Effector memory CD4-positive, alpha-beta T cell (primary cell): ENCODE measurements at regions not wholly inside any gene's neighbourhood (a gene's known extent, or its start where the extent isn't known, plus 50 kb on each side); places are given as distances from the start of the nearest gene placed in this dataset.

Source experiments
- DNase-seq, 3 donors: peaks; one replicate each; pipeline ENCODE4 v3.0.0-alpha.2; 2020
- H3K27ac ChIP-seq: 2 replicates; pipeline ENCODE4 v1.7.0; 2013; ENCODE audit warnings: mild to moderate bottlenecking, low read length, moderate library complexity; ENCODE audit not compliant: insufficient read depth, poor library complexity, severe bottlenecking
- H3K27me3 ChIP-seq: replicated peaks from 2 replicates; pipeline ENCODE4 v1.7.0; 2013; ENCODE audit warnings: mild to moderate bottlenecking, low read length; ENCODE audit not compliant: insufficient read depth, control insufficient read depth, poor library complexity, severe bottlenecking
- H3K36me3 ChIP-seq: 2 replicates; pipeline ENCODE4 v1.7.0; 2013; ENCODE audit warnings: mild to moderate bottlenecking, low read length, moderate library complexity; ENCODE audit not compliant: control insufficient read depth, insufficient read depth
- H3K4me1 ChIP-seq: 2 replicates; pipeline ENCODE4 v1.7.0; 2013; ENCODE audit warnings: low read length, mild to moderate bottlenecking; ENCODE audit not compliant: control insufficient read depth, insufficient read depth, poor library complexity, severe bottlenecking
- H3K4me3 ChIP-seq: 2 replicates; pipeline ENCODE4 v1.7.0; 2013; ENCODE audit warnings: low read length, low read depth, mild to moderate bottlenecking; ENCODE audit not compliant: insufficient read depth, poor library complexity, severe bottlenecking
- H3K9me3 ChIP-seq: 2 replicates; pipeline ENCODE4 v1.7.0; 2013; ENCODE audit warnings: mild to moderate bottlenecking, low read length, moderate library complexity; ENCODE audit not compliant: control insufficient read depth

GRCh38 chrX:4382273-4382672 is 668.8 kb upstream of the PRKX start:
- no peak overlapping the region for H3K27ac ChIP-seq
- DNase-seq: no peak
- no peaks in the 10 kb centered on the region for H3K4me1 ChIP-seq

DNA sequence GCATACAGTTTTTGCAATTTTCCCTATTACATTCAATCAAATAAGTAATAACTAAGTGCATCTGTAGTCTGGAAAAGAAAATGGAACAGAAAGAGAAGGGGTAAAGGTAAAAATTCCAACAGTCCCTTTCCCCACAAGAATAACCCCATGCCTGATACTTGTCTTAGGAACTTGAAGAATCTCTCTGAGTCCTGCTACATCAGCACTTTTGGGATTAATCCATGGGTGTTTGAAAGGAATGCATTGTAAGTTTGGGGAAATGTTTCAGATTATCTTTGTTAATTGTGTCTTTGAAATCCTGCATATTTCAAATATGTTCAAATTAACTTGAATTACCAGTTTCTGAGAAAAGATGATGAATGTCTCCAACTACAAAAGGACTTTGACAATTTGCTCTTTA is 667.3 kb upstream of the PRKX start:
- Histone ChIP-seq H3K36me3 (no peaks in the 10 kb centered on the region), H3K27me3 (no peaks in the 10 kb centered on the region), H3K4me3 (no peak overlapping the region), H3K4me1 (no peaks in the 10 kb centered on the region), H3K9me3 (no peaks in the 10 kb centered on the region), H3K27ac (no peak overlapping the region)
- no peak for DNase-seq

More at GRCh38 chrX:4382273-4382672, 668.8 kb upstream of the PRKX start:
- Histone ChIP-seq H3K27me3 (no peaks in the 10 kb centered on the region), H3K9me3 (no peaks in the 10 kb centered on the region), H3K4me3 (no peak overlapping the region), H3K36me3 (no peaks in the 10 kb centered on the region)

GRCh38 chrX:4379071-4379470 is 665.6 kb upstream of the PRKX start:
- Histone ChIP-seq H3K9me3 (no peaks in the 10 kb centered on the region), H3K4me1 (no peaks in the 10 kb centered on the region), H3K4me3 (no peak overlapping the region), H3K27ac (no peak overlapping the region), H3K27me3 (no peaks in the 10 kb centered on the region), H3K36me3 (no peaks in the 10 kb centered on the region)
- no peak for DNase-seq

GRCh38 chrX:4373791-4374190 is 660.3 kb upstream of the PRKX start:
- H3K36me3 ChIP-seq: no peaks in the 10 kb centered on the region
- no peaks in the 10 kb centered on the region for H3K4me1 ChIP-seq
- no peak overlapping the region for H3K27ac ChIP-seq
- no peaks in the 10 kb centered on the region for H3K27me3 ChIP-seq
- DNase-seq: no peak
- no peaks in the 10 kb centered on the region for H3K9me3 ChIP-seq
- H3K4me3 ChIP-seq: no peak overlapping the region

DNA sequence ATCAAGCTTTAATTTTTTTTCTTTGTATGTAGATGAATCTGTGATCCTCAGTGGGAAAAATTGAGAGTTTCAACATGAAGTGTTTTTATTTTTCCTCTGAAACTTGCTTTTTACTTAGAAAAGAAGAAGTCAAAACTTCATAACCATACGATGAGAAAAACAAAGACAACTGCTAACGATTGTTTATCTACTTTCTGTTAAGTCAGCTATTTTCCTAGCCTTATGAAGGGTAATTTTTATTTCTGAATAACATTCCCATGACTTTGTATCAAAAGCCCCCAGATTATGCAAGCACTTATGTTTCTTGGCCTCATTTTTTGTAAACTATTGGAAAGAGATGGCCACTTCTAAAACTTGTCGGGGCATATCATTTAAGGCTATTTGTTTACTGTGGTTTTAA is 645.1 kb upstream of the PRKX start:
- no peaks in the 10 kb centered on the region for H3K9me3 ChIP-seq

DNA sequence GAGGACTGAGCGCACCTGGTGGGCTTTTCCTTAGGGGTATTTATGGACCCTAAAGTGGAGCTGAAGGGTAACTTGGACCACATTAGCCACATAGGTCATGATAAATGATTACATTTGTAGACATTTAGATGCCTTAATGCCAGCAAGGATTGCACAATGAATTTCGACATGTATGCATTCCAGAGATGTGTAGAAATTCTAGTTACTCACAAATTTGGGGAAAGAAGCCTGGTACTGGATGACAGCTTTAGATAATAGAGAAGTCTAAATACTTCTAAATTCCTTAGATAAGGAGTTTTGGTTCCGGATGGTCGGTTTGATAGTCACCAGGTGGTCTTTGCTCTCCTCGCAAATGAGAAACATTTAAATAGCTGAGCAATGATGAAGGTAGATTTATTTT is 609.5 kb upstream of the PRKX start:
- H3K4me3 ChIP-seq: no peak overlapping the region
- no peaks in the 10 kb centered on the region for H3K9me3 ChIP-seq
- no peaks in the 10 kb centered on the region for H3K4me1 ChIP-seq

More for the DNA sequence above, 645.1 kb upstream of the PRKX start:
- Histone ChIP-seq H3K27ac (no peak overlapping the region), H3K36me3 (no peaks in the 10 kb centered on the region), H3K4me1 (no peaks in the 10 kb centered on the region), H3K27me3 (no peaks in the 10 kb centered on the region), H3K4me3 (no peak overlapping the region)
- no peak for DNase-seq

GRCh38 chrX:4320436-4320947 is 607.0 kb upstream of the PRKX start:
- Histone ChIP-seq H3K4me1 (no peaks in the 10 kb centered on the region), H3K9me3 (no peaks in the 10 kb centered on the region), H3K36me3 (no peaks in the 10 kb centered on the region), H3K27me3 (no peaks in the 10 kb centered on the region), H3K27ac (no peak overlapping the region), H3K4me3 (no peak overlapping the region)
- no peak for DNase-seq

More for the DNA sequence above, 609.5 kb upstream of the PRKX start:
- no peaks in the 10 kb centered on the region for H3K36me3 ChIP-seq
- H3K27ac ChIP-seq: no peak overlapping the region
- H3K27me3 ChIP-seq: no peaks in the 10 kb centered on the region
- no peak for DNase-seq

DNA sequence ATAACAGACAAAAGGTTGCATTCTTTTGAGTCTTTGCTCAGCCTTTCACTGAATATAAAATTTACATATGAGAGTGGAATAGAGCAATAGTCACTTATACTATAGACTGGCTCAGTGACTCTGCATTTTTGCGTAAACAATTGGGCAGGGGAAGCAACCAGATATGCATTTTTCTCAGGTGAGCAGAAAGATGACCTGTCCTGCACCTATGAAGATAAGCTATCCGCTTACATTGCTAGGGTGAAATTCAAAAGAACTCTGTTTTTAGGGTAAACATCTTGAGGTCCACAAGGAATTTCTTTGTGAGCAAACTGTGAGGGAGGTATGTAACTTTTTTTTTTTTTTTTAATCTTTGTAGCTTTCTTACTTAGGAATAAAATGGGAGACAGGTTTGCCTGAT is 602.4 kb upstream of the PRKX start:
- no peak overlapping the region for H3K4me3 ChIP-seq
- no peaks in the 10 kb centered on the region for H3K9me3 ChIP-seq
- DNase-seq: no peak
- no peaks in the 10 kb centered on the region for H3K36me3 ChIP-seq
- no peaks in the 10 kb centered on the region for H3K4me1 ChIP-seq
- no peaks in the 10 kb centered on the region for H3K27me3 ChIP-seq
- no peak overlapping the region for H3K27ac ChIP-seq

- H3K36me3 ChIP-seq: no peaks in the 10 kb centered on the region
- no peaks in the 10 kb centered on the region for H3K27me3 ChIP-seq
- no peak overlapping the region for H3K4me3 ChIP-seq
- no peaks in the 10 kb centered on the region for H3K4me1 ChIP-seq
- no peak overlapping the region for H3K27ac ChIP-seq
- H3K9me3 ChIP-seq: no peaks in the 10 kb centered on the region
- DNase-seq: no peak
These were observed 601.1 kb upstream of the PRKX start for GRCh38 chrX:4314586-4314985.

DNA sequence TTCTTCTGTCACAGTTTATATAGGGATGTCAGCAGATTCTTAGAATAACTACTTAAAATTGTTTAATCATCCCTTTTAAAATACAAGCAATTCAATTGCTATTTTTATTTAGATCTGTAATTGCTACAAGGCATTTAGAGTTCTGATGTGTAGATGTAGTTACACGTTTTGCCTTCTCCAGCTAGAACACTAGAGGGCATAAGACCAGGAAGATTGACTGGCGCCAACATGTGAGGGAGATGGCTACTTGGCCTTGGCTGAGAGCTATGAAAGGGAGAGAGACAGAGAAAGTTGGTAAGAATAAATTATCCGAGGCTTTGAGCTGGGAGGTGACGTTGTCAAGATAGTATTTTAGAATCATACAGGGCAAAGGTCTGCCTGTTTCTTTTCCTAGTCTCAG is 563.7 kb upstream of the PRKX start:
- no peaks in the 10 kb centered on the region for H3K27me3 ChIP-seq
- no peak overlapping the region for H3K27ac ChIP-seq
- no peak overlapping the region for H3K4me3 ChIP-seq
- H3K4me1 ChIP-seq: no peaks in the 10 kb centered on the region
- no peaks in the 10 kb centered on the region for H3K9me3 ChIP-seq
- no peaks in the 10 kb centered on the region for H3K36me3 ChIP-seq
- DNase-seq: no peak

DNA sequence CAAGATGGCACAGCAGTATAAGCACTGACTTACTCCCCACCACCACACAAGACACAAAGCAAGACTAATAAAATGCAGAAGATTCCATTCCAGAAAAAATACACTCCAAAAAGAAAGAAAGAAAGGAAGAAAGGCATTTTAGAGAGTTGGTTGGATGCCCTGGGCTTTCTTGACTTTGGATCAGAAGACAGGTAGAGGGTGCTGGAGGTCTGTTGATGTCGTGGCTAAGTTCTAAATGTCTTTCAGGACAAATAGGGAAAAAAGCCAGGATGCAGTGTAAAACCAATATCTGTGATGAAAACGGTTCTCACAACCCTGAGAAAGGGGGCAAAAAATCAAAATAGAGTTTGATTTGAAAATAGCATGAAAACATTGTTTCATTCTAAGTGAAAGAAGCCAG is 555.2 kb upstream of the PRKX start:
- Histone ChIP-seq H3K36me3 (no peaks in the 10 kb centered on the region), H3K27ac (no peak overlapping the region), H3K4me1 (no peaks in the 10 kb centered on the region), H3K4me3 (no peak overlapping the region), H3K27me3 (no peaks in the 10 kb centered on the region), H3K9me3 (no peaks in the 10 kb centered on the region)
- no peak for DNase-seq
